Spleen (tissue), 11 donors: ENCODE measurements at regions not wholly inside any gene's neighbourhood (a gene's known extent, or its start where the extent isn't known, plus 50 kb on each side); places are given as distances from the start of the nearest gene placed in this dataset.

ENCODE experiments used
- DNase-seq: peaks from one replicate; pipeline ENCODE4 v3.0.0-alpha.2; 2020
- H3K27ac ChIP-seq, 8 donors: fragments of 200-600 bp; sonication (generic) in 7 of 8; 1 replicate in 4 of 8; 2 replicates in 4 of 8; pipeline versions ENCODE4 v1.5.0 to v1.8.0; 2016 to 2021; ENCODE audit warnings: inconsistent platforms in 4 of 8, mild to moderate bottlenecking in 4 of 8, moderate library complexity in 1 of 8
- H3K27me3 ChIP-seq, 7 donors: fragments of 200-600 bp; sonication (generic) in 6 of 7; replicated peaks in 1 of 7; 1 replicate in 4 of 7; 2 replicates in 3 of 7; pipeline versions ENCODE4 v1.5.0 to v1.8.0; 2016 to 2021; ENCODE audit warnings: inconsistent platforms in 3 of 7, mild to moderate bottlenecking in 1 of 7
- H3K36me3 ChIP-seq, 6 donors: fragments of 200-600 bp; sonication (generic) in 5 of 6; 1 replicate in 4 of 6; 2 replicates in 2 of 6; pipeline versions ENCODE4 v1.5.0 to v1.8.0; 2016 to 2021; ENCODE audit warnings: inconsistent platforms in 2 of 6
- H3K4me1 ChIP-seq, 6 donors: fragments of 200-600 bp; sonication (generic) in 5 of 6; 1 replicate in 3 of 6; 2 replicates in 3 of 6; pipeline versions ENCODE4 v1.5.0 to v1.8.0; 2016 to 2021; ENCODE audit warnings: inconsistent platforms in 3 of 6
- H3K4me3 ChIP-seq, 8 donors: fragments of 200-600 bp; sonication (generic) in 7 of 8; 1 replicate in 4 of 8; 2 replicates in 4 of 8; pipeline versions ENCODE4 v1.5.0 to v1.8.0; 2016 to 2021; ENCODE audit warnings: inconsistent platforms in 4 of 8, mild to moderate bottlenecking in 4 of 8, moderate library complexity in 2 of 8
- H3K9me3 ChIP-seq, 8 donors: fragments of 200-600 bp; sonication (generic) in 7 of 8; 1 replicate in 4 of 8; 2 replicates in 4 of 8; pipeline versions ENCODE4 v1.5.0 to v1.8.0; 2016 to 2021; ENCODE audit warnings: inconsistent platforms in 4 of 8
- CTCF ChIP-seq, 11 experiments: fragments of 200-600 bp in 7 of 11; fragments of 450-650 bp in 4 of 11; sonication (generic) in 4 of 11; IDR thresholded peaks in 8 of 11; conservative IDR thresholded peaks in 3 of 11; 1 replicate in 7 of 11; 2 replicates in 4 of 11; pipeline versions ENCODE4 v1.4.0 to v1.8.0; 2016 to 2021; ENCODE audit warnings: antibody characterized with exemption in 11 of 11, inconsistent platforms in 4 of 11, mild to moderate bottlenecking in 1 of 11
- POLR2A ChIP-seq, 3 donors: fragments of 450-650 bp; IDR thresholded peaks; one replicate each; pipeline ENCODE4 v1.5.1; 2017; ENCODE audit warnings: antibody characterized with exemption in 3 of 3, mild to moderate bottlenecking in 1 of 3
- POLR2AphosphoS5 ChIP-seq, 3 donors: sonication (generic); formaldehyde crosslinking; IDR thresholded peaks; one replicate each; pipeline ENCODE4 v1.5.1; 2017; ENCODE audit warnings: antibody characterized with exemption in 3 of 3
- WGBS, 5 donors: extraction: QIAGEN DNeasy Blood & Tissue Kit in 3 of 5; methylation state at CpG; one replicate each; pipeline versions ENCODE4 v1.1.5 to v1.1.7; 2013 to 2018; 5-methylcytosine and 5-hydroxymethylcytosine counted together
- intact Hi-C: fragments of 100-400 bp; cut with DNase I; formaldehyde crosslinking; loops from one replicate; pipeline ENCODE4 v1.15.0; 2023; ENCODE audit warnings: low total_unique reads
- donor health status: healthy with polysubstance abuse.
- donor health status: DM: no; HTN: no; CAD: no; lungs with moderate emphysema.
- donor health status: DM: no; HTN: no; CAD: no.
- donor health status: Bipolar disorder and iron deficiency.
- donor health status: healthy.
- donor health status: DM: no; HTN: no; CAD: no.
- donor health status: DM: yes; HTN: yes; CAD: no.

GRCh38 chr13:31042049-31042448 is 109.6 kb downstream of the TEX26 start:
- TF ChIP-seq POLR2A (IDR thresholded peaks at IDR 0.05), result no peak
- no peak for TF ChIP-seq POLR2AphosphoS5 (IDR thresholded peaks at IDR 0.05)
- no peak for TF ChIP-seq CTCF (IDR thresholded peaks at IDR 0.05 in 8 of 11, conservative IDR thresholded peaks at IDR 0.05 in 3 of 11)
- Histone ChIP-seq H3K9me3 (no peaks in the 10 kb centered on the region), H3K4me1 (peaks cover 17 to 49% (median 33%) of the 10 kb centered on the region in 6 donors), H3K27me3 (peaks cover 0 to 62% (median 23%) of the 10 kb centered on the region in 7 donors), H3K36me3 (no peaks in the 10 kb centered on the region), H3K27ac (no peak overlapping the region), H3K4me3 (no peak overlapping the region)
- DNase-seq, result no peak
- 15 to 31% (median 24%) methylated on average over 3 of the region's 3 CpGs for WGBS, 5 donors
- intact Hi-C loops, result loop anchor here (10.0 kb wide), 1 partner anchor 907 kb away; no protein-coding TSS in a partner anchor

- Histone ChIP-seq H3K27ac (no peak overlapping the region), H3K36me3 (no peaks in the 10 kb centered on the region), H3K4me3 (no peak overlapping the region), H3K4me1 (peaks cover 0 to 18% (median 13%) of the 10 kb centered on the region in 6 donors), H3K27me3 (peaks cover 0 to 70% (median 14%) of the 10 kb centered on the region in 7 donors), H3K9me3 (no peaks in the 10 kb centered on the region)
- intact Hi-C loops, result no loop called here
- 37 to 46% (median 39%) methylated on average over 7 of the region's 7 CpGs for WGBS, 5 donors
- TF ChIP-seq POLR2AphosphoS5 (IDR thresholded peaks at IDR 0.05) (no peak), POLR2A (IDR thresholded peaks at IDR 0.05) (no peak), CTCF (IDR thresholded peaks at IDR 0.05 in 8 of 11, conservative IDR thresholded peaks at IDR 0.05 in 3 of 11) (no peak)
- no peak for DNase-seq
These were observed 106.5 kb downstream of the TEX26 start for GRCh38 chr13:31038834-31039552.

DNA sequence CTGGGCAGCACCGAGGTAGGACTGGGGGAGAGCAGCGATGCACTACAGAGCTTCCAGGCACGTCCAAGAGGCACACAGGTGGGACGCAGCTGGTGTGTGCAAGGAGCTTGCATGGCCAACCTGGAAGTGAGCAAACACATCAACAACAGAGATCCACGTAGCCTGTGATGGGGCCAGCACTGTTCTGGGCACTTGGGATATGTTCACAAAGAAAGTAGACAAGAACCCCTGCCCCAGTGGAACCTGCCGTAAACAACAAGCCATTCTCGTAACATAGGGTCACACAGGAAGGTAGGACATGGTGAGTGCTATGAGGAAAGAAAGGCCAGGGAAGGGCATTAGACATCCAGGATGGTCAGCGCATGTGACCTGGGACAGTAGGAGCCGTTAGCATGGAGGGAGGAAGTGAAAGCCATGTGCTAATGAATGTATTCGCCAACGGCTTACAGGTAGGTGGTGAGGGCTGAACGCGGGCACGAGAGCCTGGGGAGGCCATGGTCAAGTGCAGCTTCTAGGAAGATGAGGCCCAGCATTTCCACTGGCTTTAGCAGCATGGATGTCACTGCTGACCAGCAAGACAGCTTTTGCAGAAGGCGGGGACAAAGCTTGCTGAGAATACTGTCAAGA is 105.5 kb downstream of the TEX26 start:
- WGBS, 5 donors, result 73 to 82% (median 78%) methylated on average over 15 of the region's 15 CpGs

More for the DNA sequence above, 105.5 kb downstream of the TEX26 start:
- no peaks in the 10 kb centered on the region for H3K36me3 ChIP-seq
- intact Hi-C loops, result no loop called here
- H3K27me3 ChIP-seq, result peaks cover 0 to 66% (median 6%) of the 10 kb centered on the region in 7 donors
- TF ChIP-seq POLR2AphosphoS5 (IDR thresholded peaks at IDR 0.05), result no peak
- no peak for TF ChIP-seq POLR2A (IDR thresholded peaks at IDR 0.05)
- TF ChIP-seq CTCF (IDR thresholded peaks at IDR 0.05 in 8 of 11, conservative IDR thresholded peaks at IDR 0.05 in 3 of 11), result no peak
- no peaks in the 10 kb centered on the region for H3K9me3 ChIP-seq
- no peak overlapping the region for H3K27ac ChIP-seq
- H3K4me1 ChIP-seq, result peaks cover 0 to 15% (median 12%) of the 10 kb centered on the region in 6 donors
- H3K4me3 ChIP-seq, result no peak overlapping the region
- no peak for DNase-seq
